Endothelial cell of umbilical vein (primary cell): ENCODE measurements at regions not wholly inside any gene's neighbourhood (a gene's known extent, or its start where the extent isn't known, plus 50 kb on each side); places are given as distances from the start of the nearest gene placed in this dataset.
"Not testable (repeated sequence)": the region's sequence is repeated elsewhere in the genome, so short reads cannot be mapped to it uniquely, and the experiment has no call there.

ENCODE experiments used
- BruUV-seq: library from RNA; stranded (reverse); fragments of 400-500 nt; replicated peaks from 2 replicates; lab custom pipeline; 2021; lab: Mats Ljungman, UMichigan
- CTCF ChIA-PET: fragments of 300-600, 350-600 bp; sonication (Branson Sonifier 250); formaldehyde crosslinking; loops from one replicate; lab custom pipeline; 2021; ENCODE audit warnings: antibody characterized with exemption, inconsistent platforms; lab: Charles Lee
- POLR2A ChIA-PET: fragments of 300-600, 350-600 bp; sonication (Branson Sonifier 250); formaldehyde crosslinking; loops from one replicate; lab custom pipeline; 2021; ENCODE audit warnings: antibody characterized with exemption, inconsistent platforms; lab: Charles Lee
- DNase-seq: peaks from one replicate; pipeline ENCODE4 v3.0.0-alpha.2; 2011; ENCODE audit warnings: low read depth, low spot score
- FAIRE-seq: peaks from 2 replicates; lab custom pipeline; 2011; peaks lifted over from hg19 to GRCh38; lab: Jason Lieb, UNC
- H2AFZ ChIP-seq: 2 replicates; pipeline ENCODE4 v1.6.0; 2012; ENCODE audit warnings: low read depth, low read length, control low read depth, inconsistent platforms
- H3K27ac ChIP-seq: 2 replicates; pipeline ENCODE4 v1.5.1; 2011; ENCODE audit warnings: low read depth, mild to moderate bottlenecking, control low read depth, low read length, moderate library complexity; ENCODE audit not compliant: insufficient read depth
- H3K27me3 ChIP-seq, 2 experiments: 2 replicates each; pipeline versions ENCODE4 v1.6.0 to v1.6.1; 2011; ENCODE audit warnings: low read length in 2 of 2, mixed read lengths in 1 of 2; ENCODE audit not compliant: control insufficient read depth in 2 of 2, insufficient read depth in 2 of 2
- H3K36me3 ChIP-seq, 2 experiments: 2 replicates in 1 of 2; 3 replicates in 1 of 2; pipeline ENCODE4 v1.5.1; 2011; ENCODE audit warnings: low read length in 2 of 2, mild to moderate bottlenecking in 1 of 2, moderate library complexity in 1 of 2; ENCODE audit not compliant: control insufficient read depth in 2 of 2, insufficient read depth in 2 of 2; ENCODE audit errors: extremely low read depth in 1 of 2
- H3K4me1 ChIP-seq: 3 replicates; pipeline ENCODE4 v1.5.1; 2011; ENCODE audit warnings: mild to moderate bottlenecking, low read length; ENCODE audit not compliant: control insufficient read depth, insufficient read depth; ENCODE audit errors: extremely low read depth
- H3K4me2 ChIP-seq: 2 replicates; pipeline ENCODE4 v1.6.1; 2011; ENCODE audit warnings: low read length, control low read depth, mixed read lengths; ENCODE audit not compliant: insufficient read depth
- H3K4me3 ChIP-seq, 3 experiments: fragments of 200-600 bp in 1 of 3; sonication (generic), shearing (Covaris generic) in 1 of 3; replicated peaks in 1 of 3; 2 replicates each; pipeline ENCODE4 v1.5.1; 2011 to 2016; ENCODE audit warnings: control low read depth in 3 of 3, low read length in 3 of 3, mild to moderate bottlenecking in 2 of 3, inconsistent platforms in 1 of 3, low read depth in 1 of 3, moderate library complexity in 1 of 3; ENCODE audit not compliant: insufficient read depth in 1 of 3
- H3K79me2 ChIP-seq: 2 replicates; pipeline ENCODE4 v1.6.0; 2012; ENCODE audit warnings: low read length, inconsistent platforms; ENCODE audit not compliant: control insufficient read depth, insufficient read depth
- H3K9ac ChIP-seq: replicated peaks from 2 replicates; pipeline ENCODE3; 2011; ENCODE audit warnings: low read length, control low read depth; ENCODE audit not compliant: insufficient read depth; ENCODE audit errors: extremely low read depth
- H3K9me1 ChIP-seq: replicated peaks from 3 replicates; pipeline ENCODE4 v1.6.0; 2011; ENCODE audit warnings: mild to moderate bottlenecking, low read length; ENCODE audit not compliant: control insufficient read depth, insufficient read depth; ENCODE audit errors: extremely low read depth
- H3K9me3 ChIP-seq: replicated peaks from 2 replicates; pipeline ENCODE4 v1.5.1; 2012; ENCODE audit warnings: low read length, inconsistent platforms; ENCODE audit not compliant: control insufficient read depth, insufficient read depth
- H4K20me1 ChIP-seq: replicated peaks from 2 replicates; pipeline ENCODE3; 2011; ENCODE audit warnings: mild to moderate bottlenecking, low read length; ENCODE audit not compliant: control insufficient read depth, insufficient read depth; ENCODE audit errors: extremely low read depth
- CTCF ChIP-seq, 2 donors: IDR thresholded peaks; 1 replicate in 1 of 2; 2 replicates in 1 of 2; pipeline ENCODE4 v1.5.1; 2011; ENCODE audit warnings: low read length in 2 of 2, mild to moderate bottlenecking in 2 of 2, moderate library complexity in 2 of 2, control low read depth in 1 of 2, inconsistent platforms in 1 of 2, low read depth in 1 of 2; ENCODE audit not compliant: insufficient read depth in 1 of 2; ENCODE audit errors: extremely low read depth in 1 of 2
- EZH2 ChIP-seq: IDR thresholded peaks from 2 replicates; pipeline ENCODE4 v1.6.1; 2012; ENCODE audit warnings: borderline replicate concordance, low read depth, mild to moderate bottlenecking, moderate library complexity, low read length, inconsistent platforms; ENCODE audit not compliant: severe bottlenecking
- MAX ChIP-seq: IDR thresholded peaks from 2 replicates; pipeline ENCODE4 v1.6.1; 2011; ENCODE audit not compliant: insufficient read depth, insufficient read length
- dilution Hi-C: fragments of 300-500 bp; cut with MboI; formaldehyde crosslinking; loops from one replicate; pipeline ENCODE4 v1.15.0; 2019; ENCODE audit warnings: low sequenced_read_pairs; ENCODE audit not compliant: extremely low pct_ligation_motif_present
- intact Hi-C: fragments of 100-400 bp; cut with micrococcal nuclease; formaldehyde crosslinking; loops from one replicate; pipeline ENCODE4 v1.10.0; 2022

GRCh38 chr10:29229258-29229705 lies 59.6 kb upstream of the LYZL1 start:
- Histone ChIP-seq H3K9me3 (no peaks in the 10 kb centered on the region), H4K20me1 (no peaks in the 10 kb centered on the region), H3K36me3 (no peaks in the 10 kb centered on the region), H3K27me3 (peaks cover 2 to 12% of the 10 kb centered on the region in 2 experiments), H3K4me2 (no peak overlapping the region), H3K4me1 (no peaks in the 10 kb centered on the region), H2AFZ (no peak overlapping the region), H3K4me3 (no peak overlapping the region), H3K9ac (no peak overlapping the region), H3K27ac (no peak overlapping the region), H3K79me2 (no peaks in the 10 kb centered on the region), H3K9me1 (no peaks in the 10 kb centered on the region)
- POLR2A ChIA-PET = no interaction called here
- FAIRE-seq = no peak
- no peak for DNase-seq
- intact Hi-C loops (no loop called here), dilution Hi-C loops (no loop called here)
- TF ChIP-seq CTCF (IDR thresholded peaks at IDR 0.05; ENCODE audit: extremely low read depth in 1 of 2, insufficient read depth in 1 of 2, low read depth in 1 of 2, low read length in 2 of 2) (no peak), EZH2 (no peak), MAX (no peak)
- no TSS peak for BruUV-seq
- CTCF ChIA-PET = interaction anchor here (1.1 kb wide), 1 partner anchor 10 kb away, joined by 3 read pairs; no protein-coding TSS in a partner anchor

GRCh38 chr10:29236910-29237309 lies 52.0 kb upstream of the LYZL1 start:
- BruUV-seq, H3K9me3 ChIP-seq, H3K36me3 ChIP-seq, H3K4me3 ChIP-seq, H3K9ac ChIP-seq, H3K9me1 ChIP-seq, H3K27ac ChIP-seq, CTCF ChIA-PET, H4K20me1 ChIP-seq, DNase-seq, FAIRE-seq, intact Hi-C loops, POLR2A ChIA-PET, H3K27me3 ChIP-seq, H3K79me2 ChIP-seq, dilution Hi-C loops, H3K4me2 ChIP-seq, H2AFZ ChIP-seq, H3K4me1 ChIP-seq: not testable (repeated sequence)
